Stimulated activated naive CD4-positive, alpha-beta T cell treated with Interleukin-2 at 50 U/mL for 16 hours (primary cell): ENCODE measurements at regions not wholly inside any gene's neighbourhood (a gene's known extent, or its start where the extent isn't known, plus 50 kb on each side); places are given as distances from the start of the nearest gene placed in this dataset.

Experiments
- DNase-seq: peaks from one replicate; lab custom pipeline; 2025; lab: John Stamatoyannopoulos, UW

GRCh38 chr10:77710759-77711682 is 73.4 kb upstream of the KCNMA1 start:
- DNase-seq, result peak; percentile 36

- DNase-seq, result no peak
These were observed 72.5 kb upstream of the KCNMA1 start for GRCh38 chr10:77710081-77710551.

- no peak for DNase-seq
These were observed 70.0 kb upstream of the KCNMA1 start for GRCh38 chr10:77707570-77707969.

- no peak for DNase-seq
These were observed 64.6 kb upstream of the KCNMA1 start for GRCh38 chr10:77702166-77702565.

- no peak for DNase-seq
These were observed 62.5 kb upstream of the KCNMA1 start for GRCh38 chr10:77700086-77700485.

- no peak for DNase-seq
These were observed 61.6 kb upstream of the KCNMA1 start for GRCh38 chr10:77699080-77699645.

GRCh38 chr10:77698267-77698931 is 60.8 kb upstream of the KCNMA1 start:
- no peak for DNase-seq

- no peak for DNase-seq
These were observed 59.0 kb upstream of the KCNMA1 start for GRCh38 chr10:77696584-77696983.

GRCh38 chr10:77695186-77695585 is 57.6 kb upstream of the KCNMA1 start:
- DNase-seq, result no peak

GRCh38 chr10:77692782-77693181 is 55.2 kb upstream of the KCNMA1 start:
- DNase-seq, result no peak

GRCh38 chr10:77689339-77689738 is 51.7 kb upstream of the KCNMA1 start:
- DNase-seq, result no peak

GRCh38 chr10:77687621-77688020 is 50.0 kb upstream of the KCNMA1 start:
- no peak for DNase-seq
